ENCODE measurements at regions not wholly inside any gene's neighbourhood (a gene's known extent, or its start where the extent isn't known, plus 50 kb on each side); places are given as distances from the start of the nearest gene placed in this dataset.

DNA sequence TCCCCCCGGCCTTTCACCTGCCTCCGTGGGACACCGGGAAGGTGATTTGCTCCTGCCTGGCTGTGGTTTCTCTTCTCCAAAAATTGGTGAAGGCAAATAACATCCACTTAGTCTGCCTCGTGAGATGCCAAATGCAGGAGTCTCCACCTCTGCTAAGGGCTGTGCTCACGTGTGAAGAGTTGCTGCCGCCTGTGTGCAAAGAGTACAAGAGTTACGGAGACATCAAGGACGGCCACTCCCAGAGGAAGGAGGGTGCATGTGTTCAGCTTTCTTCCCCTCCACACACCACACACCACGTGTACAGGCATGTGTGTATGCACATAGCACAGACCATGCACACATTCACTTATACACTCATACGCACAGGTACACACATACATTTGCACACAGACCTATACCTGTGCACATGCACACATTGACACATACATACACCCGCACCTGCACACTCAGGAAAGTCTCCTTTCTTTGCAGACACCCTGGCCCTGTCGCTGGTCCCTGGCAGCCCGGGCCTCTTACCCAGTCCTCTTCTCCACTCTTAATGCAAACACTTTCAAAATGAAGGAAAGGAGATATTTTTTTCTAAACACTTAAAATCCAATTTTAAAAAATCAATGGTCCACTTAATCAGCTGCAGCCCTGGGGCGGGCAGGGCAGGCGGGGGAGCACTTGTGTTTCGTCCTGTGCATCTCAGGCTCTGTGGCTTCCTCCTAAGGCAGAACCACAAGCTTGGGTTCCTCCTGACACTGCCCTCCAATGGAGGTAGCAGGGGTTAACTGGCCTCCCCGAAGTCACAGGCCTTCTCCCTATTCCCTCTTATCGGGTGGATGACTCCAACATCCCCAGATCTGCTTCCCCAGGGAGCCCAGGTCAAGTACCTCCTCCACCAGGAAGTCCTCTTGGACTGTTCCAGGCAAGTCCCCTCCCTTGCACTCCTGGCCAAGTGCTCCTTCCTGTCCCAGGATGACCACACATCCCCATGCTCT, 103.0 kb downstream of the CPZ start (continued):
- TF ChIP-seq, protein P1, sequence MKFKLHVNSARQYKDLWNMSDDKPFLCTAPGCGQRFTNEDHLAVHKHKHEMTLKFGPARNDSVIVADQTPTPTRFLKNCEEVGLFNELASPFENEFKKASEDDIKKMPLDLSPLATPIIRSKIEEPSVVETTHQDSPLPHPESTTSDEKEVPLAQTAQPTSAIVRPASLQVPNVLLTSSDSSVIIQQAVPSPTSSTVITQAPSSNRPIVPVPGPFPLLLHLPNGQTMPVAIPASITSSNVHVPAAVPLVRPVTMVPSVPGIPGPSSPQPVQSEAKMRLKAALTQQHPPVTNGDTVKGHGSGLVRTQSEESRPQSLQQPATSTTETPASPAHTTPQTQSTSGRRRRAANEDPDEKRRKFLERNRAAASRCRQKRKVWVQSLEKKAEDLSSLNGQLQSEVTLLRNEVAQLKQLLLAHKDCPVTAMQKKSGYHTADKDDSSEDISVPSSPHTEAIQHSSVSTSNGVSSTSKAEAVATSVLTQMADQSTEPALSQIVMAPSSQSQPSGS (IDR thresholded peaks at IDR 0.05; ENCODE audit: low read length) = no peak
- no peak for TF ChIP-seq SUZ12 (IDR thresholded peaks at IDR 0.05; ENCODE audit: low read length)
- no peak for TF ChIP-seq EGR1 (IDR thresholded peaks at IDR 0.05; ENCODE audit: borderline replicate concordance, low read depth, low read length)
- no peak for TF ChIP-seq RAD21 (IDR thresholded peaks at IDR 0.05 in 1 of 2, conservative IDR thresholded peaks at IDR 0.05 in 1 of 2; ENCODE audit: low read depth in 2 of 2, low read length in 2 of 2)

All from H1 (cell line).